ENCODE measurements at regions not wholly inside any gene's neighbourhood (a gene's known extent, or its start where the extent isn't known, plus 50 kb on each side); places are given as distances from the start of the nearest gene placed in this dataset.

DNA sequence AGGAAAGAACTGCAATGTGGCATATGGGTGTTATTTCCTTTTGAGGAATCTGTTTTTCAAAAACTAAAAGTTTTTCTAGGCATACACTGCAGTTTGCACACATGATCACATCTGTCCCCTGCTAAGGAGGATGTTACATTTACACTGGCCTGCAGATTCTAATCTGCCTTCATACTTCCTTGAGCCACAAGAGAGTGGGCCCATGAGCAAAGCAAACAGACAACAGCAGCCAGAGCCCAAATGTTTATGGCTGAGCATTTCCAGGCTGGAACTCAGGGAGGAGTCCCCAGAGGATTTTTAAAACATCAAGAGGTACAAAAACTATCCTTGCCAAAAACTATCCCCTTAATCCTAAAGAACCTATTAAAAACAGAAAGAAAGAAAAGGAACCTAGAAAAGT, 117.2 kb upstream of the MTNR1B start:
- TF ChIP-seq, protein P1, sequence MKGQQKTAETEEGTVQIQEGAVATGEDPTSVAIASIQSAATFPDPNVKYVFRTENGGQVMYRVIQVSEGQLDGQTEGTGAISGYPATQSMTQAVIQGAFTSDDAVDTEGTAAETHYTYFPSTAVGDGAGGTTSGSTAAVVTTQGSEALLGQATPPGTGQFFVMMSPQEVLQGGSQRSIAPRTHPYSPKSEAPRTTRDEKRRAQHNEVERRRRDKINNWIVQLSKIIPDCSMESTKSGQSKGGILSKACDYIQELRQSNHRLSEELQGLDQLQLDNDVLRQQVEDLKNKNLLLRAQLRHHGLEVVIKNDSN (IDR thresholded peaks at IDR 0.05; ENCODE audit: borderline replicate concordance, low read depth): no peak
- peak; percentile 38; the same call in 1 of the 2 replicates for TF ChIP-seq GATA2 (CRISPR knock-in tag; IDR thresholded peaks at IDR 0.05)
- TF ChIP-seq FOXJ3 (CRISPR knock-in tag; IDR thresholded peaks at IDR 0.05): 0 out of 2 replicates have a peak, but pooled peaks have one; percentile 22
- TF ChIP-seq TCF12 (IDR thresholded peaks at IDR 0.05): no peak
- Histone ChIP-seq H3K4me2 (no peak overlapping the region), H3K9ac (no peak overlapping the region), H2AFZ (ENCODE audit: low read depth) (no peak overlapping the region), H3K4me1 (ENCODE audit: control insufficient read depth in 1 of 2, insufficient read depth in 2 of 2, low read depth in 1 of 2, low read length in 1 of 2) (peaks cover 0 to 18% of the 10 kb centered on the region in 2 experiments; a peak in 2 of 4 replicates), H3K79me2 (ENCODE audit: insufficient read depth) (no peaks in the 10 kb centered on the region), H3K27ac (ENCODE audit: low read depth in 2 of 2, low read length in 1 of 2) (no peak overlapping the region), H3K4me3 (ENCODE audit: low read depth in 2 of 2, low read length in 1 of 2) (no peak overlapping the region), H3K27me3 (ENCODE audit: insufficient read depth) (no peaks in the 10 kb centered on the region), H3K9me3 (no peaks in the 10 kb centered on the region), H3K9me2 (no peaks in the 10 kb centered on the region), H3K36me3 (replicated peaks in 1 of 2; ENCODE audit: control insufficient read depth in 1 of 2, insufficient read depth in 2 of 2, low read length in 1 of 2) (no peaks in the 10 kb centered on the region), H3F3A (replicated peaks; ENCODE audit: insufficient read depth) (no peaks in the 10 kb centered on the region), H4K20me1 (ENCODE audit: insufficient read depth) (no peaks in the 10 kb centered on the region)
- DNase-seq: peak; percentile 45
- ChIA-PET POLR2A (no interaction called here), CTCF (interaction anchor here (1.5 kb wide), 1 partner anchor 16 kb away, joined by 3 read pairs; no protein-coding TSS in a partner anchor)

DNA sequence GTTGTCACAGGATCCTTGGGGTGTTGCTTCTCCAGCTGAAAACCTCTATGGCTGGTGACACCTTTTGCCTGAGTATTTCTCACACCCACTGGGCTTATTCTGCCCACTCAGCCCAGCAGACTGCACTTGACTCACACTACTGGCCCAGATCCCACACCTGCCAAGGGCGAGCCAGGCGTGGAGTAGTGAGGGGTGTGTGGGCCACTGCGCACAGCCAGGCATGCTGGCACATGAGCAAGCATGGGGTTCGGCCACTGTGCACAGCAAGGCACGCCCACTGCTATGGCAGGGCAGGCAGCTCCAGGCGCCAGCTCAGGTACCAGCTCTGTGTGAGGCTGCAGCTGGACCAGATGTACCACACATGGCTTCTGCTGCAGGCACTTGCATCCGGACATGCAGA, 116.5 kb upstream of the MTNR1B start:
- Histone ChIP-seq H3K4me3 (ENCODE audit: low read depth in 2 of 2, low read length in 1 of 2) (no peak overlapping the region), H3K9me2 (no peaks in the 10 kb centered on the region), H3K4me2 (no peak overlapping the region), H3K27me3 (ENCODE audit: insufficient read depth) (no peaks in the 10 kb centered on the region), H3K36me3 (replicated peaks in 1 of 2; ENCODE audit: control insufficient read depth in 1 of 2, insufficient read depth in 2 of 2, low read length in 1 of 2) (no peaks in the 10 kb centered on the region), H3K9ac (no peak overlapping the region), H3F3A (replicated peaks; ENCODE audit: insufficient read depth) (no peaks in the 10 kb centered on the region), H3K27ac (ENCODE audit: low read depth in 2 of 2, low read length in 1 of 2) (peak overlapping the region in 1 of 2 experiments; percentile 34; a peak in 1 of 4 replicates), H4K20me1 (ENCODE audit: insufficient read depth) (no peaks in the 10 kb centered on the region), H3K4me1 (ENCODE audit: control insufficient read depth in 1 of 2, insufficient read depth in 2 of 2, low read depth in 1 of 2, low read length in 1 of 2) (peaks cover 0 to 18% of the 10 kb centered on the region in 2 experiments; a peak in 2 of 4 replicates), H3K9me3 (no peaks in the 10 kb centered on the region), H3K79me2 (ENCODE audit: insufficient read depth) (no peaks in the 10 kb centered on the region), H2AFZ (ENCODE audit: low read depth) (no peak overlapping the region)
- TF ChIP-seq YY1 (IDR thresholded peaks at IDR 0.05; ENCODE audit: low read depth) (no peak), TEAD4 (IDR thresholded peaks at IDR 0.05; ENCODE audit: borderline replicate concordance, insufficient read depth) (no peak)
- 43% methylated on average over 1 of the region's 7 CpGs for WGBS (ENCODE audit: low lambda C conversion rate)
- ChIA-PET POLR2A (no interaction called here), CTCF (interaction anchor here (1.2 to 1.5 kb wide), 2 partner anchors 17 to 52 kb away, joined by 3 read pairs; no protein-coding TSS in a partner anchor)
- DNase-seq: no peak

DNA sequence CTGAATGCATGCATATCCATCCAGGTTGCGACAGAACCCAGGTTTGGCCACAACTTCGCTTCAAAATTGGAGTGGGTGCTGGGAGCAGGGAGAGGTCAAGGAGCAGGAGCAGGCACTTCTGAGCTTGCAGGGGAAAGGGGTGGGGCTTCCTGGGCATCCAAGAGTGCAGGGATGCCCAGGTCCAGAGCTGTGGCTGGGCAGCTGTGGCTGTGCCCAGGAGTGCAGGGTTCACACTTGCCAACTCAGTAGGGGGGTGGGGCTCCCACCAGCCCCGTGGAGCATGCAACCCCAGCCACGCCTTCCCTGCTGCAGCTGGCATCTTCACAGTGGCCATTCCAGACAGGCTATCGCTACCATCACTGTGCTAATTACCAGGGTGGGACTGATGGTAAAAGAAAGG, 115.3 kb upstream of the MTNR1B start:
- DNase-seq: no peak
- H3K4me2 ChIP-seq: no peak overlapping the region
- TF ChIP-seq, protein P2, sequence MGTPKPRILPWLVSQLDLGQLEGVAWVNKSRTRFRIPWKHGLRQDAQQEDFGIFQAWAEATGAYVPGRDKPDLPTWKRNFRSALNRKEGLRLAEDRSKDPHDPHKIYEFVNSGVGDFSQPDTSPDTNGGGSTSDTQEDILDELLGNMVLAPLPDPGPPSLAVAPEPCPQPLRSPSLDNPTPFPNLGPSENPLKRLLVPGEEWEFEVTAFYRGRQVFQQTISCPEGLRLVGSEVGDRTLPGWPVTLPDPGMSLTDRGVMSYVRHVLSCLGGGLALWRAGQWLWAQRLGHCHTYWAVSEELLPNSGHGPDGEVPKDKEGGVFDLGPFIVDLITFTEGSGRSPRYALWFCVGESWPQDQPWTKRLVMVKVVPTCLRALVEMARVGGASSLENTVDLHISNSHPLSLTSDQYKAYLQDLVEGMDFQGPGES (IDR thresholded peaks at IDR 0.05; ENCODE audit: low read depth, low read length): no peak
- no peak for TF ChIP-seq RFX5 (IDR thresholded peaks at IDR 0.05; ENCODE audit: low read length)
- no peak for TF ChIP-seq RXRA (IDR thresholded peaks at IDR 0.05; ENCODE audit: borderline replicate concordance, low read depth)
- TF ChIP-seq MXI1 (IDR thresholded peaks at IDR 0.05; ENCODE audit: low read depth, low read length): no peak
- TF ChIP-seq SMC3 (IDR thresholded peaks at IDR 0.05; ENCODE audit: low read depth, low read length): no peak
- no peak for TF ChIP-seq CHD2 (IDR thresholded peaks at IDR 0.05; ENCODE audit: low read length, partially characterized antibody)
- TF ChIP-seq POLR2AphosphoS5 (IDR thresholded peaks at IDR 0.05; ENCODE audit: low read depth, low read length): no peak
- TF ChIP-seq EZH2phosphoT487 (IDR thresholded peaks at IDR 0.05; ENCODE audit: borderline replicate concordance, low read depth): no peak
- TF ChIP-seq, protein P3, sequence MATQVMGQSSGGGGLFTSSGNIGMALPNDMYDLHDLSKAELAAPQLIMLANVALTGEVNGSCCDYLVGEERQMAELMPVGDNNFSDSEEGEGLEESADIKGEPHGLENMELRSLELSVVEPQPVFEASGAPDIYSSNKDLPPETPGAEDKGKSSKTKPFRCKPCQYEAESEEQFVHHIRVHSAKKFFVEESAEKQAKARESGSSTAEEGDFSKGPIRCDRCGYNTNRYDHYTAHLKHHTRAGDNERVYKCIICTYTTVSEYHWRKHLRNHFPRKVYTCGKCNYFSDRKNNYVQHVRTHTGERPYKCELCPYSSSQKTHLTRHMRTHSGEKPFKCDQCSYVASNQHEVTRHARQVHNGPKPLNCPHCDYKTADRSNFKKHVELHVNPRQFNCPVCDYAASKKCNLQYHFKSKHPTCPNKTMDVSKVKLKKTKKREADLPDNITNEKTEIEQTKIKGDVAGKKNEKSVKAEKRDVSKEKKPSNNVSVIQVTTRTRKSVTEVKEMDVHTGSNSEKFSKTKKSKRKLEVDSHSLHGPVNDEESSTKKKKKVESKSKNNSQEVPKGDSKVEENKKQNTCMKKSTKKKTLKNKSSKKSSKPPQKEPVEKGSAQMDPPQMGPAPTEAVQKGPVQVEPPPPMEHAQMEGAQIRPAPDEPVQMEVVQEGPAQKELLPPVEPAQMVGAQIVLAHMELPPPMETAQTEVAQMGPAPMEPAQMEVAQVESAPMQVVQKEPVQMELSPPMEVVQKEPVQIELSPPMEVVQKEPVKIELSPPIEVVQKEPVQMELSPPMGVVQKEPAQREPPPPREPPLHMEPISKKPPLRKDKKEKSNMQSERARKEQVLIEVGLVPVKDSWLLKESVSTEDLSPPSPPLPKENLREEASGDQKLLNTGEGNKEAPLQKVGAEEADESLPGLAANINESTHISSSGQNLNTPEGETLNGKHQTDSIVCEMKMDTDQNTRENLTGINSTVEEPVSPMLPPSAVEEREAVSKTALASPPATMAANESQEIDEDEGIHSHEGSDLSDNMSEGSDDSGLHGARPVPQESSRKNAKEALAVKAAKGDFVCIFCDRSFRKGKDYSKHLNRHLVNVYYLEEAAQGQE (IDR thresholded peaks at IDR 0.05; ENCODE audit: low read depth, low read length): no peak
- TF ChIP-seq RCOR1 (IDR thresholded peaks at IDR 0.05; ENCODE audit: low read length): no peak
- TF ChIP-seq GATA2 (CRISPR knock-in tag; IDR thresholded peaks at IDR 0.05): no peak
- no peak for TF ChIP-seq TCF12 (IDR thresholded peaks at IDR 0.05)
- no peak for TF ChIP-seq FOXM1 (IDR thresholded peaks at IDR 0.05; ENCODE audit: low read depth)
- TF ChIP-seq TEAD4 (IDR thresholded peaks at IDR 0.05; ENCODE audit: borderline replicate concordance, insufficient read depth): no peak

More for the DNA sequence above, 115.3 kb upstream of the MTNR1B start:
- Histone ChIP-seq H3K9me3 (no peaks in the 10 kb centered on the region), H3K4me3 (ENCODE audit: low read depth in 2 of 2, low read length in 1 of 2) (no peak overlapping the region), H2AFZ (ENCODE audit: low read depth) (no peak overlapping the region), H3K4me1 (ENCODE audit: control insufficient read depth in 1 of 2, insufficient read depth in 2 of 2, low read depth in 1 of 2, low read length in 1 of 2) (peaks cover 0 to 18% of the 10 kb centered on the region in 2 experiments; a peak in 2 of 4 replicates), H3K27me3 (ENCODE audit: insufficient read depth) (no peaks in the 10 kb centered on the region), H3K36me3 (replicated peaks in 1 of 2; ENCODE audit: control insufficient read depth in 1 of 2, insufficient read depth in 2 of 2, low read length in 1 of 2) (no peaks in the 10 kb centered on the region), H3K9ac (no peak overlapping the region), H3K27ac (ENCODE audit: low read depth in 2 of 2, low read length in 1 of 2) (no peak overlapping the region), H3K9me2 (no peaks in the 10 kb centered on the region), H4K20me1 (ENCODE audit: insufficient read depth) (no peaks in the 10 kb centered on the region), H3K79me2 (ENCODE audit: insufficient read depth) (no peaks in the 10 kb centered on the region), H3F3A (replicated peaks; ENCODE audit: insufficient read depth) (no peaks in the 10 kb centered on the region)
- 81% methylated on average over 3 of the region's 5 CpGs for WGBS (ENCODE audit: low lambda C conversion rate)
- ChIA-PET POLR2A (no interaction called here), CTCF (interaction anchor here (0.8 to 1.6 kb wide), 5 partner anchors 9 to 173 kb away, joined by 3 to 4 read pairs (median 3); no protein-coding TSS in a partner anchor)

Data from SK-N-SH (cell line).